SK-N-MC (cell line): ENCODE measurements at regions not wholly inside any gene's neighbourhood (a gene's known extent, or its start where the extent isn't known, plus 50 kb on each side); places are given as distances from the start of the nearest gene placed in this dataset.

ENCODE experiments used
- DNase-seq: peaks from one replicate; pipeline ENCODE4 v3.0.0-alpha.2; 2011; ENCODE audit warnings: low read depth, low spot score
- H3K27ac ChIP-seq: fragments of 200-600 bp; sonication (generic); 2 replicates; pipeline ENCODE4 v1.5.1; 2016; ENCODE audit warnings: mixed run types
- H3K36me3 ChIP-seq: fragments of 200-600 bp; sonication (generic); 2 replicates; pipeline ENCODE4 v1.6.1; 2017; ENCODE audit warnings: antibody characterized with exemption, low read length, mixed read lengths; ENCODE audit not compliant: insufficient read depth
- H3K4me3 ChIP-seq: fragments of 200-600 bp; sonication (generic); 2 replicates; pipeline ENCODE4 v1.5.1; 2016
- H3K9ac ChIP-seq: fragments of 200-600 bp; sonication (generic); 2 replicates; pipeline ENCODE4 v1.8.0; 2017; ENCODE audit warnings: mixed run types, mixed read lengths; ENCODE audit not compliant: insufficient read length
- H3K9me3 ChIP-seq: fragments of 200-600 bp; sonication (generic); 2 replicates; pipeline ENCODE4 v1.6.1; 2017; ENCODE audit warnings: low read depth, mild to moderate bottlenecking, antibody characterized with exemption, low read length, moderate library complexity, mixed read lengths
- EZH2 ChIP-seq: fragments of 200-600 bp; sonication (generic); IDR thresholded peaks from one replicate; pipeline ENCODE4 v1.6.1; 2017; ENCODE audit warnings: antibody characterized with exemption
- FOXP2 ChIP-seq: optimal IDR thresholded peaks from 2 replicates; pipeline ENCODE3; 2011; ENCODE audit warnings: mild to moderate bottlenecking, moderate library complexity; ENCODE audit not compliant: insufficient read depth; ENCODE audit errors: extremely low read length, control extremely low read depth
- POLR2AphosphoS5 ChIP-seq: IDR thresholded peaks from 2 replicates; pipeline ENCODE4 v1.6.1; 2012; ENCODE audit warnings: mild to moderate bottlenecking, low read depth, low read length, borderline replicate concordance

- Histone ChIP-seq H3K9ac (no peak overlapping the region), H3K36me3 (no peaks in the 10 kb centered on the region), H3K4me3 (no peak overlapping the region), H3K27ac (no peak overlapping the region), H3K9me3 (no peaks in the 10 kb centered on the region)
- no peak for TF ChIP-seq EZH2
- no peak for TF ChIP-seq FOXP2
- TF ChIP-seq POLR2AphosphoS5, result no peak
- no peak for DNase-seq
Measured at GRCh38 chr5:110019119-110019518, 329.4 kb downstream of the MAN2A1 start.

- no peak for TF ChIP-seq FOXP2
- no peak for TF ChIP-seq POLR2AphosphoS5
- TF ChIP-seq EZH2, result no peak
- Histone ChIP-seq H3K9me3 (no peaks in the 10 kb centered on the region), H3K9ac (no peak overlapping the region), H3K36me3 (no peaks in the 10 kb centered on the region), H3K27ac (no peak overlapping the region), H3K4me3 (no peak overlapping the region)
- DNase-seq, result no peak
Measured at GRCh38 chr5:110019780-110020179, 330.1 kb downstream of the MAN2A1 start.

DNA sequence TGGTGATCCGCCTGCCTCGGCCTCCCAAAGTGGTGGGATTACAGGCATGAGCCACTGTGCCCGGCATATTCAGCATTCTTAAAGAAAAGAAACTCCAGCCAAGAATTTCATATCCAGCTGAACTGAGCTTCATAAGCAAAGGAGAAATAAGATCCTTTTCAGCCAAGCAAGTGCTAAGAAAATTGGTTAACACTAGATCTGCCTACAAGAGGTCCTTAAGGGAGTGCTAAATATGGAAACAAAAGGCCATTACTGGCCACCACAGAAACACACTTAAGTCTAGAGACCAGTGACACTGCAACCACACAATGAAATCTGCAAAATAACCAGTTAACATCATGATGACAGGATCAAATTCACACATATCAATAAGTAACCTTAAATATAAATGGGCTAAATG, 331.5 kb downstream of the MAN2A1 start:
- no peak overlapping the region for H3K4me3 ChIP-seq
- DNase-seq, result no peak
- H3K36me3 ChIP-seq, result no peaks in the 10 kb centered on the region
- H3K9ac ChIP-seq, result no peak overlapping the region
- no peak overlapping the region for H3K27ac ChIP-seq
- no peak for TF ChIP-seq POLR2AphosphoS5
- TF ChIP-seq FOXP2, result no peak
- no peak for TF ChIP-seq EZH2
- H3K9me3 ChIP-seq, result no peaks in the 10 kb centered on the region

DNA sequence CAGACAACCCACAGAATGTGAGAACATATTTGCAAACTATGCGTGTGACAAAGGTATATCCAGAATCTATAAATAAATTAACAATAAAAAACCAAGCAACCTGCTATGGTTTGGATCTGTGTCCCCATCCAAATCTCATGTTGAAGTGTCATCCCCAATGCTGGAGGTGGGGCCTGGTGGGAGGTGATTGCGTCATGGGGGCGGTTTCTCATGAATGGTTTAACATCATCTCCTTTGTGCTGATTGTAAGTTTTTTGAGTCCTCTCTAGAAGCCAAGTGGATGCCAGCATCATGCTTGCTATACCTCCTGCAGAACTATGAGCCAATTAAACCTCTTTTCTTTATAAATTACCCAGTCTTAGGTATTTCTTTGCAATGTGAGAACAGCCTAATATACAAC, 335.4 kb downstream of the MAN2A1 start:
- Histone ChIP-seq H3K9ac (no peak overlapping the region), H3K27ac (no peak overlapping the region), H3K4me3 (no peak overlapping the region), H3K9me3 (no peaks in the 10 kb centered on the region), H3K36me3 (no peaks in the 10 kb centered on the region)
- TF ChIP-seq POLR2AphosphoS5 (no peak), FOXP2 (no peak), EZH2 (no peak)
- no peak for DNase-seq

DNA sequence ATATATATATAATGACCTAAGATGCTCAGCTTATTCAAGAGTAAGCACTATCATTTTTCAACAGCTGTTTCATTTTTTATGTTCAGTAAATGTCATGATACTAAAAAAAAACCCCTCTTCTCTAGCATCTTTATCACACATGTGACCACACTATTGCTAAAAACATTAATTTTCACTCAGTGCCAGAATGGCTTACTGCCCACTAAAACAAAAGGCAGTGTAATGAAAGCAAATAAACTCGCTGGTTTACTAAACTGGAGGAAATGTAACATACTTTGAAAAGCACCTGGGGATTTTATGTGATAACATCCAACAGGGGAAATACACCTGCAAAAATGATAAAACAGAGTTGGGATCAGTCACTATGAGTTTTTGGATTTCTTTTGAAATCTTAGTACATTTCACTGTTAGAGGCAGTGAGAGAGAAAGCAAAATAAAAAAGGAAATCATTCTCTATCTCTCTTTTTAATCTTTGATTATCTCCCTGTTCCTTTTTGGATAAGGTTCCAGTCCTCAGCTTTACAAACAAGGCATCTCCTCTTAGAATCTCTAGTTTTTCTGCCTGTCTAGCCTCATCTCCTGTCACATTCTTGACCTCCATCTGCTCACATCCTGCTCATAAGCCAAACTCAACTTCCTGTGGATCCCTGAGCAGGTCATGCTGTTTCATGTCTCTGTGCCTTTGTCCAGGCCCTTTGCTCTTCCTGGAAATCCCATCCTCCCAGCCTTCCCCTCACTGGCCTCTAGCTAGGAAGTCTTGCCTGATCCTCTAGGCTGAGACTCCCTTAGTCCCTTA, 338.0 kb downstream of the MAN2A1 start:
- TF ChIP-seq EZH2 (no peak), POLR2AphosphoS5 (no peak), FOXP2 (no peak)
- H3K9ac ChIP-seq, result no peak overlapping the region
- no peak overlapping the region for H3K4me3 ChIP-seq
- DNase-seq, result no peak
- H3K9me3 ChIP-seq, result no peaks in the 10 kb centered on the region
- no peak overlapping the region for H3K27ac ChIP-seq
- no peaks in the 10 kb centered on the region for H3K36me3 ChIP-seq

- TF ChIP-seq EZH2 (no peak), POLR2AphosphoS5 (no peak), FOXP2 (no peak)
- H3K4me3 ChIP-seq, result no peak overlapping the region
- no peak overlapping the region for H3K9ac ChIP-seq
- no peaks in the 10 kb centered on the region for H3K9me3 ChIP-seq
- no peak overlapping the region for H3K27ac ChIP-seq
- DNase-seq, result no peak
- H3K36me3 ChIP-seq, result no peaks in the 10 kb centered on the region
Measured at GRCh38 chr5:110031402-110032140, 341.8 kb downstream of the MAN2A1 start.

GRCh38 chr5:110032376-110032775, 342.6 kb downstream of the MAN2A1 start:
- Histone ChIP-seq H3K36me3 (no peaks in the 10 kb centered on the region), H3K9ac (no peak overlapping the region), H3K27ac (no peak overlapping the region), H3K9me3 (no peaks in the 10 kb centered on the region), H3K4me3 (no peak overlapping the region)
- TF ChIP-seq POLR2AphosphoS5 (no peak), FOXP2 (no peak), EZH2 (no peak)
- no peak for DNase-seq

DNA sequence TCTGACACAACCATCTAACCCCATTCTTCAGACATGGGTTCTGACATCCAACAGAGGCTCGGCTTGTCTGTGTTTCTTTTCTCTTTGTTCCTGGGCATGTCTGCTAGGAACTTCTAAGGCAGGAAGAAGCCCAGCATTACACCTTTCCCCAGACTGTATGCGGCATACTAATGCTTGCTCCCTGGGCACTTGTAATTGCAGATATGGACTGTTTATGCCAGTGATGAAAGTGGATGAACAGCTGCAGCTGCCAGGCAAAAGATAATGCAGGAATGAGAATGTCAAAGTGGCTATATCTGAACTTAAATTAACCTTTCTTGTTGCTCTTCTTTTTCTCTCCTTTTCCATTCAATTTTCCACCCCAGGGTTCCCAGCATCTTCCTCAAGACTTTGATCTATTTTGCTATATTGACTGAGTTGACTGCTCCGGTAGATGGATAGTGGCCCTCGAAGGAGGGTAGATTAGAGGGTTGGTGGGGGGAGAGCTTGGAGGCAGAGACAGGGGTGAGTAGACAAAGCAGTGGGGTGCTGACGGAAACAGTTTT, 344.4 kb downstream of the MAN2A1 start:
- TF ChIP-seq POLR2AphosphoS5, result no peak
- TF ChIP-seq EZH2, result no peak
- no peak for TF ChIP-seq FOXP2
- H3K36me3 ChIP-seq, result no peaks in the 10 kb centered on the region
- H3K9me3 ChIP-seq, result no peaks in the 10 kb centered on the region
- no peak overlapping the region for H3K4me3 ChIP-seq
- H3K27ac ChIP-seq, result no peak overlapping the region
- DNase-seq, result no peak
- no peak overlapping the region for H3K9ac ChIP-seq
